Caco-2 (cell line): ENCODE measurements at regions not wholly inside any gene's neighbourhood (a gene's known extent, or its start where the extent isn't known, plus 50 kb on each side); places are given as distances from the start of the nearest gene placed in this dataset.

Experiments
- BruUV-seq: library from RNA; stranded (reverse); fragments of 400-500 nt; replicated peaks from 2 replicates; lab custom pipeline; 2021; lab: Mats Ljungman, UMichigan
- CTCF ChIA-PET: fragments of 300-600 bp; sonication (Branson Sonifier 250); formaldehyde crosslinking; loops from one replicate; lab custom pipeline; 2022; ENCODE audit warnings: antibody characterized with exemption; lab: Charles Lee
- POLR2A ChIA-PET: fragments of 300-600 bp; sonication (Branson Sonifier 250); formaldehyde crosslinking; loops from one replicate; lab custom pipeline; 2022; ENCODE audit warnings: antibody characterized with exemption; lab: Charles Lee
- DNase-seq, 2 experiments: peaks; one replicate each; pipeline versions ENCODE4 v3.0.0 to v3.0.0-alpha.2; 2020 to 2022
- H3K27me3 ChIP-seq: replicated peaks from 2 replicates; pipeline ENCODE4 v1.6.0; 2011; ENCODE audit warnings: low read length; ENCODE audit not compliant: control insufficient read depth, insufficient read depth
- H3K36me3 ChIP-seq: 2 replicates; pipeline ENCODE4 v1.5.1; 2011; ENCODE audit warnings: low read length; ENCODE audit not compliant: control insufficient read depth, insufficient read depth
- H3K4me1 ChIP-seq: fragments of 250-450 bp; sonication (Bioruptor Pico); 2 replicates; pipeline ENCODE4 v1.5.1; 2020; ENCODE audit warnings: mild to moderate bottlenecking
- H3K4me3 ChIP-seq: 2 replicates; pipeline ENCODE4 v1.5.1; 2011; ENCODE audit warnings: low read depth, mild to moderate bottlenecking, control low read depth, low read length
- H3K9me3 ChIP-seq: fragments of 250-450 bp; sonication (Bioruptor Pico); 2 replicates; pipeline ENCODE4 v1.5.1; 2020; ENCODE audit warnings: mild to moderate bottlenecking, moderate library complexity
- H3K27ac Mint-ChIP-seq: one replicate; pipeline ENCODE4 v1.8.0; 2022; ENCODE audit warnings: mixed read lengths; ENCODE audit not compliant: unreplicated experiment
- H3K27me3 Mint-ChIP-seq: one replicate; pipeline ENCODE4 v1.8.0; 2022; ENCODE audit warnings: mixed read lengths; ENCODE audit not compliant: insufficient read depth, unreplicated experiment
- H3K36me3 Mint-ChIP-seq: one replicate; pipeline ENCODE4 v1.8.0; 2022; ENCODE audit warnings: mild to moderate bottlenecking, mixed read lengths; ENCODE audit not compliant: insufficient read depth, unreplicated experiment
- H3K4me1 Mint-ChIP-seq: one replicate; pipeline ENCODE4 v1.8.0; 2022; ENCODE audit warnings: low read depth, mixed read lengths; ENCODE audit not compliant: unreplicated experiment
- H3K4me3 Mint-ChIP-seq: one replicate; pipeline ENCODE4 v1.8.0; 2022; ENCODE audit warnings: mild to moderate bottlenecking, moderate library complexity, mixed read lengths; ENCODE audit not compliant: unreplicated experiment
- H3K9me3 Mint-ChIP-seq: one replicate; pipeline ENCODE4 v1.8.0; 2022; ENCODE audit warnings: mixed read lengths; ENCODE audit not compliant: unreplicated experiment
- CTCF ChIP-seq, 2 experiments: fragments of 200-600 bp in 1 of 2; IDR thresholded peaks; 1 replicate in 1 of 2; 2 replicates in 1 of 2; pipeline versions ENCODE4 v1.5.1 to v1.8.0; 2011 to 2022; ENCODE audit warnings: antibody characterized with exemption in 1 of 2, control low read depth in 1 of 2, inconsistent platforms in 1 of 2, low read depth in 1 of 2, low read length in 1 of 2, mild to moderate bottlenecking in 1 of 2, moderate library complexity in 1 of 2; ENCODE audit not compliant: insufficient read depth in 1 of 2, severe bottlenecking in 1 of 2, unreplicated experiment in 1 of 2
- intact Hi-C: fragments of 100-400 bp; cut with micrococcal nuclease; formaldehyde crosslinking; loops from one replicate; pipeline ENCODE4 v1.10.0; 2022; ENCODE audit not compliant: unreplicated experiment

DNA sequence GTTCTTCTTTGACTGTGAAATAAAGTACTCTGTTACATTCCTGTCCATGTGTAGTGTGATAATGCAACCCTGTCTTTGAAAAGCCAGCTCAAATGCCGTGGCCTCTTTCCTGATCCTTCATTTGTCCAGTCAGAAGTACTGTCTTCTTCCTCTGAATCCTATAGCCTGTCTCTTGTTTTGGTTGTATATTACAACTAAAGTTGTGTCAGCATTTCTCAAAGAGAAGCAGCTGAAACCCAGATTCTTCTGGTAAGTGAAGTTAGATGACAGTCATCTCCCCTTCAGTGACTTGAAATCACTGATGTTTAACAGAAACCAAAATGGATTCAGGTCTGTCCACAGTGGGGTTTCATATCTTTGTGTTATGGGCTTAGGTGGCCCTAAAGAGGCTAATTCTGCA, 196.2 kb downstream of the PCSK1 start:
- DNase-seq: no peak
- Histone ChIP-seq H3K36me3 (no peaks in the 10 kb centered on the region), H3K4me1 (no peaks in the 10 kb centered on the region), H3K9me3 (peaks cover 12% of the 10 kb centered on the region; the same call in 1 of the 2 replicates), H3K27me3 (no peaks in the 10 kb centered on the region), H3K4me3 (no peak overlapping the region)
- Mint-ChIP-seq H3K27ac (no peak overlapping the region), H3K4me3 (no peak overlapping the region), H3K4me1 (peaks cover 8% of the 10 kb centered on the region), H3K9me3 (no peaks in the 10 kb centered on the region), H3K36me3 (no peaks in the 10 kb centered on the region), H3K27me3 (no peaks in the 10 kb centered on the region)
- ChIA-PET CTCF (interaction anchor here (1.0 kb wide), 1 partner anchor 312 kb away, joined by 3 read pairs; no protein-coding TSS in a partner anchor), POLR2A (no interaction called here)
- intact Hi-C loops: no loop called here
- TF ChIP-seq CTCF (IDR thresholded peaks at IDR 0.05; ENCODE audit: insufficient read depth in 1 of 2, low read depth in 1 of 2, low read length in 1 of 2, severe bottlenecking in 1 of 2, unreplicated experiment in 1 of 2): no peak
- BruUV-seq: no TSS peak

GRCh38 chr5:96236051-96236450, 197.0 kb downstream of the PCSK1 start:
- ChIA-PET CTCF (no interaction called here), POLR2A (no interaction called here)
- Mint-ChIP-seq H3K36me3 (no peaks in the 10 kb centered on the region), H3K9me3 (peaks cover 7% of the 10 kb centered on the region), H3K4me3 (no peak overlapping the region), H3K4me1 (peaks cover 8% of the 10 kb centered on the region), H3K27ac (no peak overlapping the region), H3K27me3 (no peaks in the 10 kb centered on the region)
- H3K27me3 ChIP-seq: no peaks in the 10 kb centered on the region
- no peaks in the 10 kb centered on the region for H3K4me1 ChIP-seq
- no peaks in the 10 kb centered on the region for H3K36me3 ChIP-seq
- DNase-seq: no peak
- BruUV-seq: no TSS peak
- no peak for TF ChIP-seq CTCF (IDR thresholded peaks at IDR 0.05; ENCODE audit: insufficient read depth in 1 of 2, low read depth in 1 of 2, low read length in 1 of 2, severe bottlenecking in 1 of 2, unreplicated experiment in 1 of 2)
- no peak overlapping the region for H3K4me3 ChIP-seq
- intact Hi-C loops: no loop called here
- peaks cover 12% of the 10 kb centered on the region; the same call in 1 of the 2 replicates for H3K9me3 ChIP-seq

DNA sequence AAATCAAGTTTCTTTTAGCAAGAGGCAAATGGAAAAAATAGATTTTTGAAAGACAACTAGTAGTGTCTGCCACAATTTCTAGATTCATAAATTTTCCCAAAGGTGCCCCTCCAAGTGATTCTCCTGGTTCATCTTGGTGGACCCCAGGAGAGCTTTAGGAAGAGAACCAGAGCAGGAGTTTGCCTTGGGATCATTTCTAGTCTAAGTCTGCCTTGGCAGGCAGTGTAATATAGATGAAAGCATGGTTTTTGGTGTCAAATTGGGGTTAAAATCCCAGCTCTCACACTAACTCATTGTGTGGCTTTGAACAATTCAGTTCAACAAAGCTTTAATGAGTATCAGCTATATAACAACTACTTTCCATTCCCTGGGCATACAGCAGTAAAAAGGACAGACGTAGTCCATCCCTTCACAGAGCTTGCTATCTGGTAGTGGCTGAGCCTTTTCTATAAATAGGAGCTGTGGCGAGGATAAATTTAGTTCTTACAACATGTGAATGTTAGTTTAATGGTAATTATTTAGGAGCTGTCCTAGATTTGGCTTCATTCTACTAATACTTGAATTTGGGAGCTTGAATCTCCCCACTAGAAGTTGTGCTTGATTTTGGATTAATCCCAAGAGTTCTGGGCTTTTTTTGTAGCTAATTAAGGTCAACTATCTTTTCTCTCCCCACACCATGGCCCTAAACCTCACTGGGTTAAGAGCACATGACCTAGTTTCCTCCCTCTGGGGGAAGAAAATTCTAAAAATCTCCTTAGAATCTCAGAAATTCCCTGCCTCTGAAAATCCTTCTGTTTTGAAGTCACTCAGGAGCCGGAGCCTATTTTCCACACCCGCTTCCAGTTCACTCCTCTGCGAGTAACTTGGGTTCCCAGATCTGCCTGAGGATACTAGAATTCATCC, 197.8 kb downstream of the PCSK1 start:
- POLR2A ChIA-PET: no interaction called here
- no peaks in the 10 kb centered on the region for H3K27me3 ChIP-seq
- no peak overlapping the region for H3K27ac Mint-ChIP-seq
- peaks cover 12% of the 10 kb centered on the region; the same call in 1 of the 2 replicates for H3K9me3 ChIP-seq
- H3K4me3 ChIP-seq: no peak overlapping the region
- peaks cover 7% of the 10 kb centered on the region for H3K4me1 Mint-ChIP-seq
- H3K4me1 ChIP-seq: no peaks in the 10 kb centered on the region
- TF ChIP-seq CTCF (IDR thresholded peaks at IDR 0.05; ENCODE audit: insufficient read depth in 1 of 2, low read depth in 1 of 2, low read length in 1 of 2, severe bottlenecking in 1 of 2, unreplicated experiment in 1 of 2): no peak
- no peaks in the 10 kb centered on the region for H3K27me3 Mint-ChIP-seq
- CTCF ChIA-PET: no interaction called here
- H3K9me3 Mint-ChIP-seq: peaks cover 11% of the 10 kb centered on the region
- no peaks in the 10 kb centered on the region for H3K36me3 Mint-ChIP-seq
- no TSS peak for BruUV-seq
- no peak for DNase-seq
- no peak overlapping the region for H3K4me3 Mint-ChIP-seq
- no peaks in the 10 kb centered on the region for H3K36me3 ChIP-seq
- intact Hi-C loops: no loop called here
